Body of pancreas (tissue), 4 donors: ENCODE measurements at regions not wholly inside any gene's neighbourhood (a gene's known extent, or its start where the extent isn't known, plus 50 kb on each side); places are given as distances from the start of the nearest gene placed in this dataset.

Experiments used
- ATAC-seq: fragments of 150-250 bp; one replicate; pipeline ENCODE4 v1.9.1; 2016
- DNase-seq, 4 donors: peaks; one replicate each; pipeline ENCODE4 v3.0.0-alpha.2; 2019
- H3K27ac ChIP-seq, 4 donors: fragments of 200-600 bp; sonication (generic); 1 replicate in 3 of 4; 2 replicates in 1 of 4; pipeline versions ENCODE4 v1.5.1 to v1.6.1; 2016 to 2019; ENCODE audit warnings: mild to moderate bottlenecking in 1 of 4, mixed read lengths in 1 of 4, moderate library complexity in 1 of 4
- H3K27me3 ChIP-seq, 2 donors: fragments of 200-600 bp; sonication (generic); one replicate each; pipeline ENCODE4 v1.6.0; 2016; ENCODE audit warnings: mild to moderate bottlenecking in 1 of 2
- H3K36me3 ChIP-seq, 2 donors: fragments of 200-600 bp; sonication (generic); replicated peaks in 1 of 2; 2 replicates each; pipeline ENCODE4 v1.5.1; 2016; ENCODE audit warnings: low read depth in 2 of 2; ENCODE audit not compliant: insufficient read depth in 1 of 2
- H3K4me1 ChIP-seq: fragments of 200-600 bp; sonication (generic); one replicate; pipeline ENCODE4 v1.6.0; 2016
- H3K4me3 ChIP-seq, 2 donors: fragments of 200-600 bp; sonication (generic); 1 replicate in 1 of 2; 2 replicates in 1 of 2; pipeline ENCODE4 v1.5.1; 2016 to 2019
- H3K9me3 ChIP-seq, 3 donors: fragments of 200-600 bp; sonication (generic); 1 replicate in 2 of 3; 2 replicates in 1 of 3; pipeline ENCODE4 v1.5.1; 2016
- POLR2A ChIP-seq, 3 donors: fragments of 450-650 bp; IDR thresholded peaks; one replicate each; pipeline ENCODE4 v1.6.1; 2016; ENCODE audit warnings: antibody characterized with exemption in 3 of 3, mild to moderate bottlenecking in 2 of 3
- WGBS, 2 donors: methylation state at CpG; one replicate each; pipeline ENCODE4 v1.1.5; 2017; 5-methylcytosine and 5-hydroxymethylcytosine counted together
- intact Hi-C: fragments of 100-400 bp; cut with DNase I; formaldehyde crosslinking; loops from one replicate; pipeline ENCODE4 v1.15.1; 2023
- TF ChIP-seq, protein P1 (sequence below), 7 experiments: fragments of 450-650 bp in 4 of 7; fragments of 200-600 bp in 3 of 7; sonication (generic) in 3 of 7; IDR thresholded peaks; one replicate each; pipeline ENCODE4 v1.5.1; 2016 to 2019; ENCODE audit warnings: antibody characterized with exemption in 7 of 7

DNA sequence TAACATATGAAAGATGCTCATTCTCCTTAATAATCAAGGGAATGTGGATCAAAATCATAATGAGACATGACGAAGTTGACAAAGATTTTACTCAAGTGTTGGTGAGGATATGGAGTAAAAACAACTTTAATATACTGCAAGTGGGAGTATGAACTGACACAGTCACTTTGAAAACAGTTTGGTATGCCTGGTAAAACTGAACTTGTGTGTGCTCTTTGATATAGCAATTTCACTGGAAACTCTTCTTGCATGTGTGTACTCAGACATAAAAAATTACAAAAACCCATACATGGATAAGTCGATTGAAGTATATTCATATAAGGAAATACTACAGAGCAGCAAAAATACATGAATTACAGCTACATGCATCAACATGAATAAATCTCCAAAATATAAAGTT is 182.5 kb downstream of the NFKBIZ start:
- no peak for ATAC-seq
- Histone ChIP-seq H3K27ac (no peak overlapping the region), H3K9me3 (no peaks in the 10 kb centered on the region), H3K4me3 (no peak overlapping the region), H3K36me3 (no peaks in the 10 kb centered on the region), H3K27me3 (no peaks in the 10 kb centered on the region), H3K4me1 (no peaks in the 10 kb centered on the region)
- no peak for DNase-seq
- intact Hi-C loops, result no loop called here
- WGBS, 2 donors, result 69 to 86% methylated on average over 2 of the region's 2 CpGs
- TF ChIP-seq, protein P1, sequence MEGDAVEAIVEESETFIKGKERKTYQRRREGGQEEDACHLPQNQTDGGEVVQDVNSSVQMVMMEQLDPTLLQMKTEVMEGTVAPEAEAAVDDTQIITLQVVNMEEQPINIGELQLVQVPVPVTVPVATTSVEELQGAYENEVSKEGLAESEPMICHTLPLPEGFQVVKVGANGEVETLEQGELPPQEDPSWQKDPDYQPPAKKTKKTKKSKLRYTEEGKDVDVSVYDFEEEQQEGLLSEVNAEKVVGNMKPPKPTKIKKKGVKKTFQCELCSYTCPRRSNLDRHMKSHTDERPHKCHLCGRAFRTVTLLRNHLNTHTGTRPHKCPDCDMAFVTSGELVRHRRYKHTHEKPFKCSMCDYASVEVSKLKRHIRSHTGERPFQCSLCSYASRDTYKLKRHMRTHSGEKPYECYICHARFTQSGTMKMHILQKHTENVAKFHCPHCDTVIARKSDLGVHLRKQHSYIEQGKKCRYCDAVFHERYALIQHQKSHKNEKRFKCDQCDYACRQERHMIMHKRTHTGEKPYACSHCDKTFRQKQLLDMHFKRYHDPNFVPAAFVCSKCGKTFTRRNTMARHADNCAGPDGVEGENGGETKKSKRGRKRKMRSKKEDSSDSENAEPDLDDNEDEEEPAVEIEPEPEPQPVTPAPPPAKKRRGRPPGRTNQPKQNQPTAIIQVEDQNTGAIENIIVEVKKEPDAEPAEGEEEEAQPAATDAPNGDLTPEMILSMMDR (IDR thresholded peaks at IDR 0.05), result no peak
- no peak for TF ChIP-seq POLR2A (IDR thresholded peaks at IDR 0.05)

DNA sequence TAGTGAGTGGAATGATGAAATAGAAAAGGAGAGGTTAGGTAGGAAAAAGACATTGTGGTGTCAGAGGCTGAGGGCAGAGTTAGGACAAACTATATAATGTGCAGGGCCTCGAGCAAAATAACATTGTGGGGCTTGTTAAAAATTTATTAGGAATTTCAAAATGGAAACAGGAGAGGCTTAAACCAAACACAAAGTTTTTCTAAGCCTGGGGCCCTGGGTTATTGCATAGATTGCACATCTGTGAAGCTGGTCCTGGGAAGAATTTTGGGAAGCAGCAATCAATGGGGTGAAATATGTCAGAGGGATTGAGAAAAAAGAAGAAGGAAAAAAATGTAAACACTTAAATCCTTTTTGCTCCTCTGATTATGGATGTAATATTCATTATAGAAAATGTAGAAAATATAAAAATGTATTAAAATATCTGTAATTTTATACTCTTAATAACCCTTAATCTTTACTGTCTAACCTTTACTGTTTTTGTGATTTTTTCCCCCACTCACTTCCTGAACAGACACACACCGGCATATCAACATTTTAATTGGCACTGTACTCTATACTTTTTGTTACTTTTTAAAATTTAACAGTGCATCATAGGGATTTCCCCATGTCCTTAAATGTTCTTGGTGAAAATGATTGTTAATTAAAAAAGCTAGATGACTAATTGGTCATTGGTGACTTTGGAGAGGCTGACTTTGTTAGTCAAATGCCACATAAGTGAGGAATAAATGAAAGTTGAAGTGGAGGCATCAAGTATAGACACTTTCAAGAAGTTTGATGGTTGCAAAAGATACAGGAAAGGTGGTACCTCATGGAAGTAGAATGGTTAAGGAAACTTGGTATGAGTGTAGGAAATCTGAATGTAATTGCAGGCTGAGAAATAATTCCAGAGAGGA is 183.4 kb downstream of the NFKBIZ start:
- no peak for ATAC-seq
- no peak overlapping the region for H3K27ac ChIP-seq
- DNase-seq, result no peak
- no peaks in the 10 kb centered on the region for H3K4me1 ChIP-seq
- WGBS, 2 donors, result 81 to 89% methylated on average over 2 of the region's 2 CpGs
- intact Hi-C loops, result no loop called here
- H3K9me3 ChIP-seq, result no peaks in the 10 kb centered on the region
- H3K36me3 ChIP-seq, result no peaks in the 10 kb centered on the region
- no peaks in the 10 kb centered on the region for H3K27me3 ChIP-seq
- TF ChIP-seq POLR2A (IDR thresholded peaks at IDR 0.05), result no peak
- TF ChIP-seq, protein P1 (IDR thresholded peaks at IDR 0.05), result no peak
- no peak overlapping the region for H3K4me3 ChIP-seq

DNA sequence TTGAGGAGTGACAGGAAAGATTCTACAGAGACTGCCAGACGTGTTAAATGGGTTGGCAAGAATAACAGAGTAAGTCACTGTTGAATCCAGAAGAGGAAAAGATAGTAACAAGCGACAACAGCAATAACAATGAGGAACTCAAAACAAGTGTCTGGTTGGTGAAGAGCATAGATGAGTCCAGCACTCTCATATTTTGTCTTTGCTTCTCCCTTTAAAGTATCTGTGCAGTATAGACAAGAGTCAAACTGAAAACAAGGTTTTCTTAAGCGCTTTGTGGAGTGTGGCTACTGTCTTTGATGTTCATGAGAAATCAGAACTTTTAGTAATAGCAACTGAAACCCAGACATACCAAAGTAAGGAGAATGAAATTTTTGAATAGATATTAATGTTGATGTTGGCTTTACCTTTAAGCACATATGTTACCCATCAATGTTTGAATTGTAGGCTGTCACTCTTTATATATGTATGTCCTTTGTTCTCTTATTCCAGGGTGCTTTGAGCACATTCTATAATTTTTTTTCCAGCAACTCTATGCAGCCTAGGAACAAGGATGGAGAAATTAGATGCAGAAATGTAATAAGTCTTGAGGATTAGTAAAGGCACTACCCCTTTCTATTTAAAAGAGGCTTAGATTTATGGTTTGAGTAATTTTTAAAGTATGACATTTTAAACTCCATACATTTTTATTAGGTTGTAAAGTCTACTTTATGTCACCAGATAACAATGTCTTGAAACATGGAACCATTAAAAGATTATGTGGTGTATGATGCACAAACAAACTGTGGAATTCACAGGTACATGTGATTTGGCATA is 185.5 kb downstream of the NFKBIZ start:
- no peak for ATAC-seq

DNA sequence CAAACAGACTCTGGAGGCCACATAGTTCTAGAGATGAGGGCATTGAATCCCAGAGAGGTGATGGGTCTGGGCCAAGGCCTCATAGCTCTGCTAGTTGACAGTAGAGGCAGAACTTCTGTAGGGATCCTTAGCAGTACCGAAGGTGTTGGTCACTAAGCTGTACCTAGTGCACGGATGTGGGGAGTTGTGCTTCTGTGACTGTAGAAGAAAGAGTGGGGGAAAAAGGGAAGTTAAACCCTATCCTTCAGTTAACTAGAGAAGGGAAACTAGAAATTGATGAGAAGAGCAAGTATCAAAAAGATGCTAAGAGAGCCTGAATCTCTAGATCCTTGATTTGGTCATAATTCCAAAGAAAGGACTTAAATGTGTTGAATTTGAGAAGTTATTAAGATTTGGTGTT is 186.7 kb downstream of the NFKBIZ start:
- TF ChIP-seq POLR2A (IDR thresholded peaks at IDR 0.05), result no peak
- TF ChIP-seq, protein P1 (IDR thresholded peaks at IDR 0.05), result no peak
- H3K4me3 ChIP-seq, result no peak overlapping the region
- no peaks in the 10 kb centered on the region for H3K27me3 ChIP-seq
- no peak for DNase-seq
- intact Hi-C loops, result no loop called here
- H3K9me3 ChIP-seq, result no peaks in the 10 kb centered on the region
- H3K36me3 ChIP-seq, result no peaks in the 10 kb centered on the region
- no peak overlapping the region for H3K27ac ChIP-seq
- no peaks in the 10 kb centered on the region for H3K4me1 ChIP-seq
- ATAC-seq, result no peak
- 75 to 90% methylated on average over 2 of the region's 2 CpGs for WGBS, 2 donors

More for the DNA sequence above, 185.5 kb downstream of the NFKBIZ start:
- Histone ChIP-seq H3K4me3 (no peak overlapping the region), H3K4me1 (no peaks in the 10 kb centered on the region), H3K36me3 (no peaks in the 10 kb centered on the region), H3K27ac (no peak overlapping the region), H3K9me3 (no peaks in the 10 kb centered on the region), H3K27me3 (no peaks in the 10 kb centered on the region)
- DNase-seq, result no peak
- WGBS, 2 donors, result 62 to 87% methylated on average over 3 of the region's 3 CpGs
- TF ChIP-seq, protein P1 (IDR thresholded peaks at IDR 0.05), result no peak
- no peak for TF ChIP-seq POLR2A (IDR thresholded peaks at IDR 0.05)
- intact Hi-C loops, result no loop called here
